Activated CD4-positive, alpha-beta T cell treated with anti-CD3 and anti-CD28 coated beads, Interleukin-2, amount 10 ng/mL, durations not matched to agents 24 days and 14 days (primary cell): ENCODE measurements at regions not wholly inside any gene's neighbourhood (a gene's known extent, or its start where the extent isn't known, plus 50 kb on each side); places are given as distances from the start of the nearest gene placed in this dataset.
"Not testable (repeated sequence)": the region's sequence is repeated elsewhere in the genome, so short reads cannot be mapped to it uniquely, and the experiment has no call there.

Experiments
- DNase-seq: peaks from one replicate; pipeline ENCODE4 v3.0.0; 2022
- H3K27ac Mint-ChIP-seq: one replicate; pipeline ENCODE4 v1.8.0; 2022; ENCODE audit warnings: mild to moderate bottlenecking, mixed read lengths
- H3K27me3 Mint-ChIP-seq: one replicate; pipeline ENCODE4 v1.8.0; 2022; ENCODE audit warnings: mixed read lengths
- H3K36me3 Mint-ChIP-seq: one replicate; pipeline ENCODE4 v1.8.0; 2022; ENCODE audit warnings: low read depth, mild to moderate bottlenecking, mixed read lengths
- H3K4me1 Mint-ChIP-seq: one replicate; pipeline ENCODE4 v1.8.0; 2021; ENCODE audit warnings: mixed read lengths
- H3K4me3 Mint-ChIP-seq: one replicate; pipeline ENCODE4 v1.8.0; 2022; ENCODE audit warnings: mild to moderate bottlenecking, moderate library complexity, mixed read lengths
- H3K9me3 Mint-ChIP-seq: one replicate; pipeline ENCODE4 v1.8.0; 2021; ENCODE audit warnings: mixed read lengths
- intact Hi-C: fragments of 100-400 bp; cut with micrococcal nuclease; formaldehyde crosslinking; loops from one replicate; pipeline ENCODE4 v1.15.1; 2023

DNA sequence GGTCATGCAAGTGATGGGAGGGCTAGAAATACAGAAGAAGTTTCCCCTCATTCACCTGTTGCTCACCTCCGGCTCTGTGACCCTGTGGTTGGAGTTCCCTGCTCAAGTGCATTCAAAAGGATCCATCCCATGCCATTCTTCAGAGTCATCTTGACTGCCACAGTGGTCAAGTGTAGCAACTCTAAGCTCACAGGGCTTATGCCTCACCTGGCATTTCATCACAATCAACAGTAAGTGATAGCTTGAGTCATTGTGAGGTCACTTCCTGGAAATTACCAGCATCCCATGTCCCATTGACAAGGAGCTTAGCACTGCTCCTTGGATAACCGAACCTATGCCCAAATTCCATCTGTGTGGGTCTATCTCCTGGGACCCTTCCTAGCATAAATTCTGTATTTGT lies 55.6 kb downstream of the OR4C45 start:
- no peaks in the 10 kb centered on the region for H3K4me1 Mint-ChIP-seq

DNA sequence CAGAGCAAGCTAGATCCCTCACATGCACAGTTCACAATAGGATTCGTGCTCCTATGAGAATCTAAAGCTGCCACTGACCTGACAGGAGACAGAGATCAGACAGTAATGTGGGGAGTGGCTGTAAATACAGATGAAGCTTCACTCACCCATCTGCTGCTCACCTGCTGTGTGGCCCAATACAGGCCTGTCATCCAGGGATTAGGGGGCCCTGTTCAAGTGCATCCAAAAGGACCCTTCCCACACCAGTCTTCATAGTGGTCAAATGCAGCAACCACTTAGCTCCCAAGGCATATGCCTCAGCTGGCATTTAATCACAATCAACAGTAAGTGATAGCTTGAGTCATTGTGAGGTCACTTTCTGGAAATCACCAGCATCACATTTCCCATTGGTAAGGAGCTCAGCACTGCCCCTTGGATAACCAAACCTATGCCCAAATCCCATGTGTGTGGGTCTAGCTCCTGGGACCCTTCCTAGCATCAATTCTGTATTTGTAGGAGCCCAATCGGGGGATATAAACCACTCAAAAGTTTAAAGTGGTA lies 65.6 kb downstream of the OR4C45 start:
- DNase-seq = no peak
- Mint-ChIP-seq H3K36me3 (no peaks in the 10 kb centered on the region), H3K4me3 (no peak overlapping the region), H3K27ac (no peak overlapping the region), H3K9me3 (peaks cover 9% of the 10 kb centered on the region), H3K27me3 (no peaks in the 10 kb centered on the region), H3K4me1 (no peaks in the 10 kb centered on the region)
- intact Hi-C loops = no loop called here

More for the DNA sequence above, 55.6 kb downstream of the OR4C45 start:
- intact Hi-C loops = no loop called here
- Mint-ChIP-seq H3K9me3 (peaks cover 9% of the 10 kb centered on the region), H3K27me3 (no peaks in the 10 kb centered on the region), H3K36me3 (no peaks in the 10 kb centered on the region), H3K4me3 (no peak overlapping the region), H3K27ac (no peak overlapping the region)
- no peak for DNase-seq

GRCh38 chr11:50102916-50103315 lies 70.2 kb downstream of the OR4C45 start:
- peaks cover 2% of the 10 kb centered on the region for H3K9me3 Mint-ChIP-seq
- H3K27ac Mint-ChIP-seq = no peak overlapping the region
- H3K4me1 Mint-ChIP-seq = no peaks in the 10 kb centered on the region
- no peak for DNase-seq
- no peak overlapping the region for H3K4me3 Mint-ChIP-seq
- H3K36me3 Mint-ChIP-seq = no peaks in the 10 kb centered on the region
- intact Hi-C loops = no loop called here
- H3K27me3 Mint-ChIP-seq = no peaks in the 10 kb centered on the region

GRCh38 chr11:50140686-50141085 lies 108.0 kb downstream of the OR4C45 start:
- intact Hi-C loops, H3K4me1 Mint-ChIP-seq, H3K27ac Mint-ChIP-seq, H3K36me3 Mint-ChIP-seq, DNase-seq, H3K27me3 Mint-ChIP-seq, H3K4me3 Mint-ChIP-seq: not testable (repeated sequence)
- peaks cover 24% of the 10 kb centered on the region for H3K9me3 Mint-ChIP-seq

- H3K9me3 Mint-ChIP-seq = peaks cover 31% of the 10 kb centered on the region
Observed at GRCh38 chr11:50146308-50146707, 113.6 kb downstream of the OR4C45 start.

DNA sequence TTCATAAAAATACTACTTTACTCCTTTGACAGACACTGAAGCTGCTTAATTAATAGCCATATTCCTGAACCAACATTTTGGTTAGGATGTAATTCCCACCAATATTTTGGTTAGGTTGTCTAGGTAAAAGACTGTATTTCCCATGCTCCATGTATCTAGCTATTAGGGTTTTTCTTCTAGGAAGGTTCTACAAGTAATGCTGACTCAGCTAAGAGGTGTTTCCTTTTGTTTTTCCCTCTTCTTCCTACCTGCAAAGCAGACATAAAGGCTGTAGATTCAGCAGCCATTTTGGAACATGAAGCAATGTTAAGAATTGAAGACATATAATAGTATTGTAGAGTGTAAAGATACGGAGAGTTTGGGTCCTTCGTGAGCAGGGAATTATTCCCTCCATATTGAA lies 115.3 kb downstream of the OR4C45 start:
- intact Hi-C loops, H3K27me3 Mint-ChIP-seq, H3K27ac Mint-ChIP-seq, DNase-seq, H3K36me3 Mint-ChIP-seq, H3K4me1 Mint-ChIP-seq, H3K4me3 Mint-ChIP-seq: not testable (repeated sequence)
- H3K9me3 Mint-ChIP-seq = peaks cover 28% of the 10 kb centered on the region

More at GRCh38 chr11:50146308-50146707, 113.6 kb downstream of the OR4C45 start:
- H3K36me3 Mint-ChIP-seq, H3K4me1 Mint-ChIP-seq, DNase-seq, H3K27me3 Mint-ChIP-seq, H3K27ac Mint-ChIP-seq, intact Hi-C loops, H3K4me3 Mint-ChIP-seq: not testable (repeated sequence)

DNA sequence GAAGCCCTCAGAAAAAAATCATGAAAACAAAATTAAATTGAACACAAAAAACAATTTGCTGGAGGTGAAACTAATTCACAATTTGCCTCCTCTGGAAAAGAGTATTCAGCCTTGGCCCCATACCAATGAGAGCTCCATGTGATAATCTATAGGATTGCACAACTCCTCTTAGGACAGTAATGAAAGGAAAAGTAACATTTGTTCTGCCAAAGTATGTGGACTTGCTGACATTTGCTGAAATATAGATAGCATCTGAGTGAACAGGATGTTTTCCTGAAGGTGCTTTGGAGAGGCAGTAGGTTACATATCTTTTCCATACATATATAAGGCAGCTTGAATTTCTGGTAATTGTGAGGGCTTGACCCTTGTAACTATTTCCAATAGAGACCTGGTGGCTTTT lies 122.8 kb downstream of the OR4C45 start:
- no peaks in the 10 kb centered on the region for H3K4me1 Mint-ChIP-seq
- DNase-seq = no peak
- no peak overlapping the region for H3K4me3 Mint-ChIP-seq
- no peaks in the 10 kb centered on the region for H3K27me3 Mint-ChIP-seq
- intact Hi-C loops = no loop called here
- H3K27ac Mint-ChIP-seq = no peak overlapping the region
- peaks cover 15% of the 10 kb centered on the region for H3K9me3 Mint-ChIP-seq
- no peaks in the 10 kb centered on the region for H3K36me3 Mint-ChIP-seq

GRCh38 chr11:50164050-50164449 lies 131.4 kb downstream of the OR4C45 start:
- no peak for DNase-seq
- no peak overlapping the region for H3K27ac Mint-ChIP-seq
- no peaks in the 10 kb centered on the region for H3K36me3 Mint-ChIP-seq
- H3K4me3 Mint-ChIP-seq = no peak overlapping the region
- H3K27me3 Mint-ChIP-seq = no peaks in the 10 kb centered on the region
- H3K4me1 Mint-ChIP-seq = no peaks in the 10 kb centered on the region
- intact Hi-C loops = no loop called here
- peaks cover 25% of the 10 kb centered on the region for H3K9me3 Mint-ChIP-seq

DNA sequence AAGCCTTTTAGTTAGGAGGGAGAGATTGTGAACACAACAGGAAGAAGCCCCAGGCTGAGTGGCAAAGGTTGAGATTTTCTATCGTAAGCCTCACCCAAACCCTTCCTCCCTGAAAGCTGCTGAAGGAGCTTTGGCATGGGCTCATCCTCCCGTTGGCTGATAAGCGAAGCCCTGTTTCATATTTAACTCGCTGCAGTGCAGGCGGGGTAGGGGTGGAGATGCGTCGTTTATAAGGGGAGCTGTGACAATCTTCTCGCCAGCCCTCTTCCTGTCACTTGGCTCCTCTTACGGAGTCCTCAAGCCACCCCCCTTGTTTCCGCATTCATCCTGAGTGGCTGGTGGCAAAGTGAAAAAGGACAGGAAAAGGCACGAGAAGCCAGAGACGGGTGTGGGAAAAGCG lies 137.0 kb downstream of the OR4C45 start:
- H3K27me3 Mint-ChIP-seq = no peaks in the 10 kb centered on the region
- peaks cover 23% of the 10 kb centered on the region for H3K9me3 Mint-ChIP-seq
- intact Hi-C loops = no loop called here
- no peak overlapping the region for H3K27ac Mint-ChIP-seq
- H3K4me1 Mint-ChIP-seq = no peaks in the 10 kb centered on the region
- no peak for DNase-seq
- no peak overlapping the region for H3K4me3 Mint-ChIP-seq
- H3K36me3 Mint-ChIP-seq = no peaks in the 10 kb centered on the region

DNA sequence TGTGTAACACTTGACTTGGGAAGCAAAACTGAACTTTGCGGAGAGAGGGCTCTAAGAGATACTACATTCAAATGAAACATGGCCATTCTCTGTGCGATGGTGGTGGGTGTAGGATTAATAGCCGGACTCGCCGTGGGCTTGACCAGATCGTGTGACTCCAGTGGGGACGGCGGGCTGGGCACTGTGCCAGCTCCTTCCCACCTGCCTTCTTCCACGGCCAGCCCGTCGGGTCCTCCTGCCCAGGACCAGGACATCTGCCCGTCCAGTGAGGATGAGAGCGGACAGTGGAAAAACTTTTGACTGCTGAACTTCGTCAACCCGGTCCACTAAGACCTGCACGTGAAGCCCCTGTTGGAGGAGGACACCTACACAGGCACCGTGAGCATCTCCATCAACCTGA lies 137.4 kb downstream of the OR4C45 start:
- no peak overlapping the region for H3K27ac Mint-ChIP-seq
- intact Hi-C loops = no loop called here

DNA sequence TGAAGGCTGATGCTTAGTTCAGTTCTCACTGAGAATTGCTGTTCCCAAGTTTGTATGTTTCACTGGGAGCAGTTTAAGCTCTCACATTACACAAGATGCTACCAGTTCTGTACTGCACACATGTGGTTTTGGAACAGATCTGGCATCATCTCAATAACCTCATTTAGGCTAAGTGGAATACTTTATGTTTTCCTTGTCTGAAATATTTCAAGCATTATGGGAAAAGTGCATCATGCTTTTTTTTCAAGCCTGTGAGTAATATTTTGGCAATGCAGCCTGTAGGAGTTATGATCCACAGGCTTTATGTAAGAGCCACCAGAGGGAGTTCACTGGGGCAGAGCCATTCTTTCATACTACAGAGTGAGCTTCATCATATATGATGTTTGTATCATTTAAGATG lies 141.5 kb downstream of the OR4C45 start:
- H3K27me3 Mint-ChIP-seq = no peaks in the 10 kb centered on the region
- H3K9me3 Mint-ChIP-seq = peaks cover 12% of the 10 kb centered on the region
- intact Hi-C loops = no loop called here
- no peak for DNase-seq
- H3K4me3 Mint-ChIP-seq = no peak overlapping the region
- H3K36me3 Mint-ChIP-seq = no peaks in the 10 kb centered on the region
- H3K27ac Mint-ChIP-seq = no peak overlapping the region
- no peaks in the 10 kb centered on the region for H3K4me1 Mint-ChIP-seq

More for the DNA sequence above, 137.4 kb downstream of the OR4C45 start:
- Mint-ChIP-seq H3K27me3 (no peaks in the 10 kb centered on the region), H3K9me3 (peaks cover 20% of the 10 kb centered on the region), H3K4me3 (no peak overlapping the region), H3K36me3 (no peaks in the 10 kb centered on the region), H3K4me1 (no peaks in the 10 kb centered on the region)
- no peak for DNase-seq

GRCh38 chr11:50174975-50175374 lies 142.3 kb downstream of the OR4C45 start:
- Mint-ChIP-seq H3K9me3 (peaks cover 4% of the 10 kb centered on the region), H3K36me3 (no peaks in the 10 kb centered on the region), H3K4me3 (no peak overlapping the region), H3K4me1 (no peaks in the 10 kb centered on the region), H3K27ac (no peak overlapping the region), H3K27me3 (no peaks in the 10 kb centered on the region)
- no peak for DNase-seq
- intact Hi-C loops = no loop called here

- intact Hi-C loops = no loop called here
- H3K27ac Mint-ChIP-seq = no peak overlapping the region
- peak; percentile 56 for DNase-seq
- H3K36me3 Mint-ChIP-seq = no peaks in the 10 kb centered on the region
- no peaks in the 10 kb centered on the region for H3K9me3 Mint-ChIP-seq
- H3K27me3 Mint-ChIP-seq = no peaks in the 10 kb centered on the region
- no peaks in the 10 kb centered on the region for H3K4me1 Mint-ChIP-seq
- H3K4me3 Mint-ChIP-seq = no peak overlapping the region
Observed at GRCh38 chr11:50178737-50179136, 146.1 kb downstream of the OR4C45 start.

- DNase-seq = no peak
- H3K27ac Mint-ChIP-seq = no peak overlapping the region
Observed at GRCh38 chr11:50181334-50181733, 148.7 kb downstream of the OR4C45 start.

GRCh38 chr11:50182486-50182885 lies 149.8 kb downstream of the OR4C45 start:
- no peak for DNase-seq
- Mint-ChIP-seq H3K9me3 (peaks cover 10% of the 10 kb centered on the region), H3K4me3 (no peak overlapping the region), H3K27me3 (no peaks in the 10 kb centered on the region), H3K36me3 (no peaks in the 10 kb centered on the region), H3K27ac (no peak overlapping the region), H3K4me1 (no peaks in the 10 kb centered on the region)
- intact Hi-C loops = no loop called here

More at GRCh38 chr11:50181334-50181733, 148.7 kb downstream of the OR4C45 start:
- H3K4me3 Mint-ChIP-seq = no peak overlapping the region
- intact Hi-C loops = no loop called here
- H3K4me1 Mint-ChIP-seq = no peaks in the 10 kb centered on the region
- H3K27me3 Mint-ChIP-seq = no peaks in the 10 kb centered on the region
- H3K9me3 Mint-ChIP-seq = peaks cover 10% of the 10 kb centered on the region
- H3K36me3 Mint-ChIP-seq = no peaks in the 10 kb centered on the region
